Erythroblast (primary cell): ENCODE measurements at regions not wholly inside any gene's neighbourhood (a gene's known extent, or its start where the extent isn't known, plus 50 kb on each side); places are given as distances from the start of the nearest gene placed in this dataset.

ENCODE experiments used
- GATA1 ChIP-seq: IDR thresholded peaks from 2 replicates; pipeline ENCODE4 v1.6.1; 2011; ENCODE audit warnings: low read depth, mild to moderate bottlenecking, control low read depth, low read length, moderate library complexity
- POLR2A ChIP-seq: IDR thresholded peaks from 2 replicates; pipeline ENCODE4 v1.6.1; 2011; ENCODE audit warnings: mild to moderate bottlenecking, low read length

DNA sequence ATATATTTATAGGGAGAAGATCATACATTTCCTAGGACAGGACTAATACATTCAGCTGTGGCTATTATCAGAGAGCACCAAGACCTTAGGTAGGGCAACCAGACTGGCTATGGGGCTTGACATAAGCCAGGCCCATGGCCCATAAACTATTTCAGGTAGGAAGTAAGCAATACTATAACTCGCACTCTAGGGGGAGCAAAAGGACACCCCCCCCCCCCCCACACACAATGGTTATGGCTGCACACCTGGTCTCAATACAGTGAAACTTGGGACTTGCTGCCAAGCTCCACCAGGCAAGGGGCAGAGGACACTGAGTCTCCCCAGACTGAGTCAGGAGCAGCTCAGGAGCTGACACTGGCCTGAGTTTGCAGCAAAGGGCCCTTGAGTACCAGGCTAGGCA is 348.9 kb upstream of the ASIC2 start:
- TF ChIP-seq POLR2A (no peak), GATA1 (no peak)
